Loucy (cell line): ENCODE measurements at regions not wholly inside any gene's neighbourhood (a gene's known extent, or its start where the extent isn't known, plus 50 kb on each side); places are given as distances from the start of the nearest gene placed in this dataset.

Experiments used
- EZH2phosphoT487 ChIP-seq: fragments of 200-600 bp; IDR thresholded peaks from 2 replicates; pipeline ENCODE4 v1.6.1; 2018; ENCODE audit warnings: antibody characterized with exemption, mild to moderate bottlenecking, moderate library complexity, borderline replicate concordance
- TF ChIP-seq, protein P1 (sequence below): fragments of 200-600 bp; sonication (generic); conservative IDR thresholded peaks from 2 replicates; pipeline ENCODE4 v1.5.1; 2014; ENCODE audit warnings: mild to moderate bottlenecking, antibody characterized with exemption, low read length

DNA sequence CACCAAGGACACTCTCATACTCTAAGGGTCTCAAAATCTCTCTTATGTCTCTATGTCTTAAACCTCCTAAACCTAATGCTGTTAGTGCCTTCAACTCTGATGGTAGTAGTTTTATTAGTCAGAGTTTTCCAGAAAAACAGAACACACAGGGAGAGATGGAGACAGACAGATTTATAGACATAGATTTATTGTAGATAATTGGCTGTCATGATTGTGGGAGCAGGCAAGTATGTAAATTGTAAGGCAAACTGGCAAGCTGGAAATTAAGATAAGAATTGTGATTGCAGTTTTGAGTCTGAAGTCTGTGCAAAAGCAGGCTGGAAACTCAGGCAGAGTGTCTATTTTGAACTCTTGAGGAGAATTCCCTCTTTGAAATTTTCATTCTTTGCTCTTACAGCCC lies 96.3 kb upstream of the ROBO1 start:
- TF ChIP-seq, protein P1, sequence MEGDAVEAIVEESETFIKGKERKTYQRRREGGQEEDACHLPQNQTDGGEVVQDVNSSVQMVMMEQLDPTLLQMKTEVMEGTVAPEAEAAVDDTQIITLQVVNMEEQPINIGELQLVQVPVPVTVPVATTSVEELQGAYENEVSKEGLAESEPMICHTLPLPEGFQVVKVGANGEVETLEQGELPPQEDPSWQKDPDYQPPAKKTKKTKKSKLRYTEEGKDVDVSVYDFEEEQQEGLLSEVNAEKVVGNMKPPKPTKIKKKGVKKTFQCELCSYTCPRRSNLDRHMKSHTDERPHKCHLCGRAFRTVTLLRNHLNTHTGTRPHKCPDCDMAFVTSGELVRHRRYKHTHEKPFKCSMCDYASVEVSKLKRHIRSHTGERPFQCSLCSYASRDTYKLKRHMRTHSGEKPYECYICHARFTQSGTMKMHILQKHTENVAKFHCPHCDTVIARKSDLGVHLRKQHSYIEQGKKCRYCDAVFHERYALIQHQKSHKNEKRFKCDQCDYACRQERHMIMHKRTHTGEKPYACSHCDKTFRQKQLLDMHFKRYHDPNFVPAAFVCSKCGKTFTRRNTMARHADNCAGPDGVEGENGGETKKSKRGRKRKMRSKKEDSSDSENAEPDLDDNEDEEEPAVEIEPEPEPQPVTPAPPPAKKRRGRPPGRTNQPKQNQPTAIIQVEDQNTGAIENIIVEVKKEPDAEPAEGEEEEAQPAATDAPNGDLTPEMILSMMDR = no peak
- TF ChIP-seq EZH2phosphoT487 = no peak
